AG09309 (cell line): ENCODE measurements at regions not wholly inside any gene's neighbourhood (a gene's known extent, or its start where the extent isn't known, plus 50 kb on each side); places are given as distances from the start of the nearest gene placed in this dataset.

Experiments used
- DNase-seq: peaks from one replicate; pipeline ENCODE4 v3.0.0-alpha.2; 2010; ENCODE audit warnings: low read depth
- H3K4me3 ChIP-seq: 2 replicates; pipeline ENCODE4 v1.5.1; 2011; ENCODE audit warnings: mild to moderate bottlenecking, low read depth, low read length, moderate library complexity; ENCODE audit not compliant: control insufficient read depth
- CTCF ChIP-seq: IDR thresholded peaks from 2 replicates; pipeline ENCODE4 v1.5.1; 2011; ENCODE audit warnings: mild to moderate bottlenecking, low read depth, low read length, inconsistent platforms; ENCODE audit not compliant: insufficient read depth, control insufficient read depth; ENCODE audit errors: missing control alignments

- no peak overlapping the region for H3K4me3 ChIP-seq
- TF ChIP-seq CTCF: no peak
- no peak for DNase-seq
These were observed 296.5 kb downstream of the NOL4 start for GRCh38 chr18:33928231-33928630.

DNA sequence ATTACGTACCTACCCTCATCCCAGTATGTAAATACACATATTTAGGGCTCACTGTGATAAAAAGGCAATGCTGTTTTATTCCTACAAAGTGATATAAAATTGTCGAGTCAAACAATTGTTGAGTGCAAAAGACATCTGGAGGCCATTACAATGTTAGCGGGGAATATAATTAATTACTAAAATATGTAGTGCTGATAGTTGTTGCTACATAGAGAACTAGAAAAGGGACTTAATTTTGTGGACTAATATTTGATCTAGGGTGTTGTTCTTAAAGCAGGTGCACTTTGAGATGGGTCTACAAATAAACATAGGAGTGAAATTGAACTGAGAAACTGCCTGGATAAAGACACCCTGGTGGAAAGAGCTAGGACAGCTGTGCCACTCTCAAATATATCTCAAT lies 300.1 kb downstream of the NOL4 start:
- TF ChIP-seq CTCF: no peak
- no peak for DNase-seq
- no peak overlapping the region for H3K4me3 ChIP-seq

- no peak overlapping the region for H3K4me3 ChIP-seq
- no peak for TF ChIP-seq CTCF
- no peak for DNase-seq
These were observed 300.7 kb downstream of the NOL4 start for GRCh38 chr18:33923980-33924379.

- TF ChIP-seq CTCF: no peak
- no peak overlapping the region for H3K4me3 ChIP-seq
- no peak for DNase-seq
These were observed 306.1 kb downstream of the NOL4 start for GRCh38 chr18:33918571-33918970.

DNA sequence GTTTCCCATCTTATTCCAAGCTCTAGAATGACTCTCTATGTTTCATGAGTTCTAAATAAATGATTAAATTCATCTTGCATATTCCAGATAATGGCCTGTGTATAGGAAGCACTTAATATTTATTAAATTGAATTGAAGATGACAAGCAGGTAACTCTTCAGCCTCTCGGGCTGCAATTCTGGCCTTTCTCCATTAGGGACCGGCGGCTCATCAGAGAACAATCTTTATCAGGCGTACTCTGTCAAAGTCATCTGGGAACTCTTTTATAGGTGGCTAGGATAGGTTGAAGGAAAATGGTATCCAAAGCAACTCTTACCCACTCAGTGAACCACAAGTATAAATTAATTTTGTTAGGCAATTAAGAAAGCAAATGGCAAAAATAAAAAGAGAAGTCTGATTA lies 308.5 kb downstream of the NOL4 start:
- no peak for TF ChIP-seq CTCF
- no peak for DNase-seq

GRCh38 chr18:33914399-33914798 lies 310.3 kb downstream of the NOL4 start:
- DNase-seq: no peak
- H3K4me3 ChIP-seq: no peak overlapping the region

More for the DNA sequence above, 308.5 kb downstream of the NOL4 start:
- no peak overlapping the region for H3K4me3 ChIP-seq

More at GRCh38 chr18:33914399-33914798, 310.3 kb downstream of the NOL4 start:
- no peak for TF ChIP-seq CTCF
